HuH-7.5 (cell line): ENCODE measurements at regions not wholly inside any gene's neighbourhood (a gene's known extent, or its start where the extent isn't known, plus 50 kb on each side); places are given as distances from the start of the nearest gene placed in this dataset.
"Not testable (repeated sequence)": the region's sequence is repeated elsewhere in the genome, so short reads cannot be mapped to it uniquely, and the experiment has no call there.

Experiments
- DNase-seq: peaks from one replicate; pipeline ENCODE4 v3.0.0; 2011; ENCODE audit warnings: low spot score

GRCh38 chr9:22508354-22508753 is 61.7 kb downstream of the DMRTA1 start:
- not testable (repeated sequence) for DNase-seq

DNA sequence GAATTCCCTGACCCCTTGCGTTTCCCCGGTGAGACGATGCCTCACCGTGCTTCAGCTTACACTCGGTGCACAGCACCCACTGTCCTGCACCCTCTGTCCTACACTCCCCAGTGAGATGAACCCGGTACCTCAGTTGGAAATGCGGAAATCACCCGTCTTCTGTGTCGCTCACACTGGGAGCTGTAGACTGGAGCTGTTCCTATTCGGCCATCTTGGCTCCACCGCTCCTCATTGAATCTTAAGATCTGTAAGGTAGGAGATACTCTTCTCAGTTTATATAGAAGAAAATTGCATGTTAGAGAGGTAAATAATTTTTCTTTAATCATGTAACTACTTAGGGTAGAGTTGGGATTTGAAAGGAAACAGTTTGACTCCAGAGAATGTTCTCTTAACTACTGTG is 62.2 kb downstream of the DMRTA1 start:
- DNase-seq, result no peak

DNA sequence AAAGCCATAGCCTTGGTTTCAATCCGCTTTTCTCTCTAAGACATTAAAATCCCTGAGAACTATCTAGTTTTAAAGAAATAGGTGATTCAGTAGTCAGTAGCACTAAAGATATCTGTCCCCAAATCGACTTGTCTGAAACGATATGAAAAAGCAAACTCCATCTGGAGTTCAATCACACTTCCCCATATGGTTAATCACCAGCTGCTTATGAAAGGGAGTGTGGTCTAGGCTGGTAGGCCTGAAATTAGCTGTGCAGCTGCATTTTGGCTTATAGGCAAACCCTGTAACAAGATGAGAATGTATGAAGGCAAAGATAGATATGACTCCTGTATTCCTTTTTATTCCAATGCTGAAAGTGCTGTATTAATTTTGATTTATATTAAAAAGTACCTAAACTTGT is 65.9 kb downstream of the DMRTA1 start:
- no peak for DNase-seq

DNA sequence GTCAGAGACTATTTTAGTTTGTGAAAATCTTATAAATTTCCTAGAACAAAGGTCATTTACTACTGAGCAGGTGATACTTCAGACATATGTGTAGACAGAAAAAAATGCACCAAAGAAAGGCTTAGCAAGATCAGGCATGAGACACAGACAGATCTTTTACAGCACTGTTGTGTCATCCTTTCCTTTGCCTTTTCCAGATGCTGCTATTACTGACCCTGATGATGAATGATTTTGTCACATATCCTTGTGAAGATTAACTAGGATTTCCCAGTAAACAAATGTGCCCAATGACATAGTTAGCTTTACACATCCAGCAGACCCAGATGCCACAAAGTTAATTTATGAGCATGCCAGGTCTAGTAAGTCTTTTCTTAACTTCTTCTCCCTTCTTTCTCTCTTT is 68.2 kb downstream of the DMRTA1 start:
- no peak for DNase-seq

DNA sequence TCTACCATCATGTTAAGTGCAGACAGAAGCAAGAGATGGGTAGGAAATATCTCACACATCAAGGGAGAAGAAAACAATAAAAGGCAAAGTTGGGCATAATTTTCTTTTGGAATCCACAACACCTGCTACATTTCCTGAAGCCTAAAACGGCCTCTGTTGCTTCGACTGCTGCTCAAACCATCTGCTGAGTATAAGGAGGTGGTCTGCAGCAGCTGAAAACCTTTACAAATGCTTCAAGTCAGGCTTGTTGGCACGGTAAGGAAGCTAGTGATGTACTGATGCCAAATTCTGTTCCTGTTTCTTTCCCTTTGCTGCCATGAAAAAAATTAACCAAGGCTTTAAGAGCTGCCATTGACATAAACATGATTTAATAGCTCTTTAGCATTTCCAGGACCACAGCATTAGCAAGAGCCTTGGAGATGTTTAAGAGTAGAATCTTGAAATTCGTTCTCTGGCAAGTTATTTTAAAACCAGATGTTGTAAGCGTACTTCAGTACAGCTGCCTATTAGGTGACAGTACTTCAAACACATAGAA is 75.6 kb downstream of the DMRTA1 start:
- DNase-seq, result no peak

- DNase-seq, result no peak
Observed at GRCh38 chr9:22528485-22528884, 81.9 kb downstream of the DMRTA1 start.

GRCh38 chr9:22529426-22530199 is 83.0 kb downstream of the DMRTA1 start:
- DNase-seq, result no peak

- DNase-seq, result no peak
Observed at GRCh38 chr9:22535780-22536179, 89.2 kb downstream of the DMRTA1 start.

- DNase-seq, result no peak
Observed at GRCh38 chr9:22537721-22538120, 91.1 kb downstream of the DMRTA1 start.

- no peak for DNase-seq
Observed at GRCh38 chr9:22548625-22549024, 102.0 kb downstream of the DMRTA1 start.

- DNase-seq, result no peak
Observed at GRCh38 chr9:22574740-22575139, 128.1 kb downstream of the DMRTA1 start.

DNA sequence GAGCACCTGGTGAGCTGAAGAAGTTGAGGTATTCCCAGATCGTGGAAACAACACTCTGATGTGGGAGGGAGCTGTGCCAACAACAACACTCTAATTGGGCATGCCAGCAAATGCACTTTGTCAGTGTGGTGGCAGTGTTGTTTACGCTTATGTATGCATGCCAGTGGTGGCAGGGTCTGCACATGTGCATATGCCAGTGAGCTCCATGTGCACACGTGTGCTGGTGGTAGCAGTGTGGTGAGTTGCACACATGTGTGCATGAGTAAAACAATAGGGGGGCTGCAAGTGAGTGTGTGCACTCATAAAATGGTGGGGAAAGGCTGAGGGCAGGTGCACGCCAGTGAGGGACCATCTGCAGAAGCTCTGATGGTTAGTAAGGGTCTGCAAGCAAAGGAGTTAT is 134.2 kb downstream of the DMRTA1 start:
- no peak for DNase-seq

DNA sequence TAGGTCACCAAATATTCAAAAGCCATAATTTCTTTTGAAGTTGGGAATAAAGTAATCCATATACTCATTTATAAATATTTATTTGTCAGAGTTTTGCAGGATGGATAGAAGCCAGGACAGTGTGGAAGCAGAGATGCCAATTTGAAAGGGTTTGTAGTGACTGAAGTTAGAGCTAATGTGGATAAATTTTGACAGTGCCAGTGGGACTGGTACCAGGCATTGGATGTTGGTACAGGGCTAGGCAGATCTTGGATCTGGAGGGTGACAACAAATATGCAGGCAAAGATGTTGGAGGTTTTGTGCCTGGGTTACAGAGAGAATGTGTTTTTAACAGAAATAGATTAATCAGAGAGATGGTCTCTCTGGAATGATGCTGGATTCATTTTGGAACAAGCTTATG is 135.6 kb downstream of the DMRTA1 start:
- DNase-seq, result no peak

- no peak for DNase-seq
Observed at GRCh38 chr9:22588918-22589317, 142.3 kb downstream of the DMRTA1 start.

- no peak for DNase-seq
Observed at GRCh38 chr9:22590336-22591033, 143.9 kb downstream of the DMRTA1 start.

DNA sequence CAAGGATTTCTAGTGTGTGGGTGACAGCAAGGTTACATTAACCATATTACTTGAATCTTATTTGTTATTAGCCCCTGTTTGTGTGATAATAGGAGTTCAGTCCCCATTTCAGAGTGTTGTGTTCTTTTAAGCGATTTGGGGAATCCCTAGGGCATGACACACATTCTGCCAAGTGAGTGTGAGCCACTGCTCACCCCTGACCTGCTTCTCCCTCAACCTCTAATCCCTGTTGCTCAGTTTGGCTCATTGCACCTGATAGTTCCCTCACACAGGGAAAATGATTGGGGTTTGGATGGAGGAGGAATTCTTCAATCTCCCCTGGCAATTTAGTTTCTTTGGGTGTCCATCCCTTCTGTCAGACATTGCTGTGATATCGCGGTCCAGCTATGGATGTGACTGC is 149.2 kb downstream of the DMRTA1 start:
- no peak for DNase-seq

- DNase-seq, result no peak
Observed at GRCh38 chr9:22617156-22617555, 170.5 kb downstream of the DMRTA1 start.

DNA sequence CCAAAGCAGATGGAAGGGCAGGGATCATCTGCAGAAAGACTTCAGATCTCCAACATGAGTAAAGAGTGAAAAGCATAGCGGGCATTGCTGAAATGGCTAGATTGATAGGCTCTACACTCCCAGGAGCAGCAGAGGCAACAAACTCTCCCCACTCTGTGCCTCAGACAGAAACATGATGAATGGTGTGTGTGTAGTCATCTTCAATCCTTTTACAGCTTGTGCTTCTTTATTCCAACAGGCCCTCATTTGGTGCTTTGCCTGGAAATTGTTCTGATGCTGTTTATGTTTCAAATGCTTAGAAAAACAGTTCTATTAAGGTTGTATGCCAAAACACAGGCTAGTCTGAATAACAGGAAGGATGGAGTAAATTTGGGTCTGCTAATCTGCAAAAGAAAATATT is 176.2 kb downstream of the DMRTA1 start:
- no peak for DNase-seq

GRCh38 chr9:22623236-22623635 is 176.6 kb downstream of the DMRTA1 start:
- no peak for DNase-seq

DNA sequence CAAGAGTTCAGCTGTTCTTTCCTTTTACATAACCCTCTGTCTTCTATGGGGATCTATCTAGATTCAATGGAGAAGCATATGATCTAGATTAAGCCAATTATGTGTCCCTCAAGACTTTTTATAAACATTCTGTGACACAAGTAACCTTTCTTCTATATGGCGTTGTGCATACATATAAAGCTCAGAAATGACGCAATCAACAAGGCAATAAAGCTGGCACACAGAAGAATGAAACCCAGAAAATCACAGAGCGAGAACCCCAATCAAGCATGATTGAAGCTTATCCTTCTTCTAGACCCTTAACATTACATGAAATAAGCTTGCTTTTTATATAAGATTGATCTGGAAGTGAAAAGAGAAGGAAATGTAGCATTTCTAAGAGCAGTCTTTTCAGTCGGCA is 178.9 kb downstream of the DMRTA1 start:
- no peak for DNase-seq

GRCh38 chr9:22643541-22643940 is 196.9 kb downstream of the DMRTA1 start:
- DNase-seq, result no peak

GRCh38 chr9:22645893-22646292 is 199.3 kb downstream of the DMRTA1 start:
- no peak for DNase-seq

DNA sequence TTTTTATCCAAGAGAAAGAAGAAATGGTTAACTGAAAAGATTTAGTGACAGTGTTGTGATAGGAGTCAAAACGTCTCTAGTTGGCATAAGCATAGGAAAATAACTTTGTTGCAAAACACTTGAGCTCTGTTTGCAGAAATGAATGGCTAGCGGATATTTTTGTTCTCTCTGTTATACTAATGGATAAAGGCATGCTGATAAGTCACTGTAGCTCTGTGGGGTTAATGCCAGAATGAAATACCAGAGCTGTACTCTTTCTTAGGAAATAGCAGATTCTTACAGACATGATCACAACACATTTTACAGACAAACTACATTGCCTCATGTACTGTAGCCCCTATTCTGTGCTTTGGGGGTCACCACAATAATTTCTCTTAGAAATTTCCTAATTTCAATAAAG is 202.8 kb downstream of the DMRTA1 start:
- no peak for DNase-seq

DNA sequence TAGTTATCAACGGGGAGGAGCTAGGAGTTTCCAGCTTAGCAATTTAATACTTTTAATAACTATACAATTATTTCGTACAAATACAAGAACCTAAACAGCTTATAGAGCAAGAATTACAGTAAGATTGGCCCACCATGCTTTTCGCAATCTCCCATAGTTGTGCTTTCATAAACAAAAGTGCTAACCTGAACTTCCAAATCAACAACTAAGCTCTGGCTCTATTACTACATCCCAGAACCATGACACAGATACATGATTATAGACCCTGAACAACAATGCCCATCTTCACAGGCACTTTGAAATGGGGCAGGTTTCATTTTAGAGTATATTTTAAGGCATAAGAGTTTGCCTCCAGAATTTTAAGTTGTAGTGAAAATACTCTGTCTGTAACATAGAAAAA is 203.5 kb downstream of the DMRTA1 start:
- no peak for DNase-seq
